Transverse colon (tissue), 4 donors: ENCODE measurements at regions not wholly inside any gene's neighbourhood (a gene's known extent, or its start where the extent isn't known, plus 50 kb on each side); places are given as distances from the start of the nearest gene placed in this dataset.

Experiments
- EP300 ChIP-seq: sonication (generic); formaldehyde crosslinking; IDR thresholded peaks from one replicate; pipeline ENCODE4 v1.6.1; 2017; ENCODE audit warnings: antibody characterized with exemption, low read depth
- POLR2A ChIP-seq: fragments of 450-650 bp; IDR thresholded peaks from one replicate; pipeline ENCODE4 v1.6.1; 2016; ENCODE audit warnings: antibody characterized with exemption, mild to moderate bottlenecking, moderate library complexity
- POLR2AphosphoS5 ChIP-seq, 3 donors: sonication (generic); formaldehyde crosslinking; IDR thresholded peaks; one replicate each; pipeline ENCODE4 v1.6.1; 2016; ENCODE audit warnings: antibody characterized with exemption in 3 of 3
- TF ChIP-seq, protein P1 (sequence below), 5 experiments: fragments of 200-600 bp in 3 of 5; fragments of 450-650 bp in 2 of 5; sonication (generic) in 3 of 5; IDR thresholded peaks; 1 replicate in 2 of 5; 2 replicates in 3 of 5; pipeline ENCODE4 v1.5.1; 2016 to 2017; ENCODE audit warnings: antibody characterized with exemption in 5 of 5, inconsistent platforms in 3 of 5, mild to moderate bottlenecking in 2 of 5, moderate library complexity in 1 of 5

DNA sequence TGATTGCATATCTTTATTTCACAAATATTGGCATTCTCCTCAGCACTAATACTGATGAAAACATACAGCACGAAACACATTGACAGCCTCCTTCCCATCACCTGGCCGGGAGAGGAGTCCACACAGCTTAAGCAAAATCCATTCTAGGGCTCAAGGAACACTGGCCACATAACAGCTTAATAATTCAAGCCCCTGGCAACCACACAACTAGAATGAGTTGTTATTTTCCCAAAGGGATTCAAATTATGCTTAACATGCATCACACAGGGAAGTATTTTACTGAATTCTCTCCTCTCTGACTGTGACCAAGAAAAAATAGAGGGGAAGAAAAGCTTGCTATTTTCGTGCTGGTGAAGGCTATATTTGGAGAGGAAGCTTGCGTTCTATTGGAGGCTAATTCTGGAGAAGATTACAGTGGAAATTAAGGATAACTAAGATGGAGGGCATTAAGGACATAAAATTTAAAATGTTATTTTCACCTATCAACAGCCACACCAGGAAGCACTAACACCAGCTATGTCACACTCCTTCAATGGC lies 198.5 kb downstream of the ADGRG6 start:
- TF ChIP-seq, protein P1, sequence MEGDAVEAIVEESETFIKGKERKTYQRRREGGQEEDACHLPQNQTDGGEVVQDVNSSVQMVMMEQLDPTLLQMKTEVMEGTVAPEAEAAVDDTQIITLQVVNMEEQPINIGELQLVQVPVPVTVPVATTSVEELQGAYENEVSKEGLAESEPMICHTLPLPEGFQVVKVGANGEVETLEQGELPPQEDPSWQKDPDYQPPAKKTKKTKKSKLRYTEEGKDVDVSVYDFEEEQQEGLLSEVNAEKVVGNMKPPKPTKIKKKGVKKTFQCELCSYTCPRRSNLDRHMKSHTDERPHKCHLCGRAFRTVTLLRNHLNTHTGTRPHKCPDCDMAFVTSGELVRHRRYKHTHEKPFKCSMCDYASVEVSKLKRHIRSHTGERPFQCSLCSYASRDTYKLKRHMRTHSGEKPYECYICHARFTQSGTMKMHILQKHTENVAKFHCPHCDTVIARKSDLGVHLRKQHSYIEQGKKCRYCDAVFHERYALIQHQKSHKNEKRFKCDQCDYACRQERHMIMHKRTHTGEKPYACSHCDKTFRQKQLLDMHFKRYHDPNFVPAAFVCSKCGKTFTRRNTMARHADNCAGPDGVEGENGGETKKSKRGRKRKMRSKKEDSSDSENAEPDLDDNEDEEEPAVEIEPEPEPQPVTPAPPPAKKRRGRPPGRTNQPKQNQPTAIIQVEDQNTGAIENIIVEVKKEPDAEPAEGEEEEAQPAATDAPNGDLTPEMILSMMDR (IDR thresholded peaks at IDR 0.05) = no peak
- no peak for TF ChIP-seq POLR2A
- TF ChIP-seq POLR2AphosphoS5 (IDR thresholded peaks at IDR 0.05) = no peak
- no peak for TF ChIP-seq EP300
